HEK293 (cell line): ENCODE measurements at regions not wholly inside any gene's neighbourhood (a gene's known extent, or its start where the extent isn't known, plus 50 kb on each side); places are given as distances from the start of the nearest gene placed in this dataset.

Experiments used
- CTCF ChIA-PET: fragments of 350-600 bp; formaldehyde crosslinking; extraction: SDS; loops from one replicate; lab custom pipeline; 2021; ENCODE audit warnings: antibody characterized with exemption; lab: Yijun Ruan, JAX
- POLR2A ChIA-PET: fragments of 300-600 bp; formaldehyde crosslinking; extraction: SDS; loops from one replicate; lab custom pipeline; 2020; ENCODE audit warnings: antibody characterized with exemption, inconsistent platforms; lab: Yijun Ruan, JAX
- H3K27ac ChIP-seq: fragments of 200-500 bp; sonication (Bioruptor generic); 2 replicates; pipeline ENCODE4 v1.5.1; 2014; ENCODE audit warnings: low read depth, low read length, control low read depth, inconsistent platforms; ENCODE audit errors: extremely low read depth
- H3K36me3 ChIP-seq, 2 experiments: fragments of 200-500 bp in 1 of 2; sonication (Bioruptor generic) in 1 of 2; 1 replicate in 1 of 2; 2 replicates in 1 of 2; pipeline ENCODE4 v1.5.1; 2014 to 2017; ENCODE audit warnings: inconsistent platforms in 2 of 2, low read length in 2 of 2; ENCODE audit not compliant: control insufficient read depth in 2 of 2, insufficient read depth in 1 of 2
- H3K4me1 ChIP-seq: fragments of 200-500 bp; sonication (Bioruptor generic); 2 replicates; pipeline ENCODE4 v1.5.1; 2014; ENCODE audit warnings: mild to moderate bottlenecking, low read length, inconsistent platforms; ENCODE audit not compliant: control insufficient read depth, insufficient read depth
- H3K4me3 ChIP-seq: 2 replicates; pipeline ENCODE4 v1.5.1; 2011; ENCODE audit warnings: low read depth, mild to moderate bottlenecking, control low read depth, low read length, moderate library complexity
- H3K9me3 ChIP-seq: fragments of 200-500 bp; sonication (Bioruptor generic); 2 replicates; pipeline ENCODE4 v1.5.1; 2014; ENCODE audit warnings: low read depth, low read length, inconsistent platforms; ENCODE audit not compliant: control insufficient read depth, insufficient read depth
- PRDM1 ChIP-seq: fragments of 450-650 bp; formaldehyde crosslinking; IDR thresholded peaks from 2 replicates; pipeline ENCODE4; 2016; ENCODE audit warnings: missing biosample characterization, missing genetic modification characterization
- ZBTB48 ChIP-seq: fragments of 450-650 bp; formaldehyde crosslinking; IDR thresholded peaks from 2 replicates; pipeline ENCODE4 v1.5.1; 2016; ENCODE audit warnings: missing biosample characterization, missing genetic modification characterization
- ZFHX2 ChIP-seq: fragments of 450-650 bp; formaldehyde crosslinking; conservative IDR thresholded peaks from 2 replicates; pipeline ENCODE4 v1.5.1; 2016; ENCODE audit warnings: missing biosample characterization, missing genetic modification characterization
- ZNF112 ChIP-seq: fragments of 450-650 bp; formaldehyde crosslinking; IDR thresholded peaks from 2 replicates; pipeline ENCODE4 v1.5.0; 2017; ENCODE audit warnings: missing biosample characterization, missing genetic modification characterization
- ZNF174 ChIP-seq: fragments of 450-650 bp; formaldehyde crosslinking; IDR thresholded peaks from 2 replicates; pipeline ENCODE4 v1.5.0; 2017; ENCODE audit warnings: missing biosample characterization, mild to moderate bottlenecking, missing genetic modification characterization
- ZNF335 ChIP-seq: fragments of 450-650 bp; formaldehyde crosslinking; conservative IDR thresholded peaks from 2 replicates; pipeline ENCODE4 v1.5.1; 2016; ENCODE audit warnings: missing biosample characterization, missing genetic modification characterization
- ZNF473 ChIP-seq: fragments of 450-650 bp; formaldehyde crosslinking; IDR thresholded peaks from 2 replicates; pipeline ENCODE4 v1.5.1; 2017; ENCODE audit warnings: missing biosample characterization, missing genetic modification characterization
- ZNF571 ChIP-seq: fragments of 450-650 bp; formaldehyde crosslinking; IDR thresholded peaks from 2 replicates; pipeline ENCODE4 v1.5.0; 2017; ENCODE audit warnings: missing biosample characterization, missing genetic modification characterization
- ZNF585B ChIP-seq: fragments of 450-650 bp; formaldehyde crosslinking; IDR thresholded peaks from 2 replicates; pipeline ENCODE4 v1.5.1; 2016; ENCODE audit warnings: missing biosample characterization, missing genetic modification characterization
- ZNF629 ChIP-seq: fragments of 450-650 bp; formaldehyde crosslinking; IDR thresholded peaks from 2 replicates; pipeline ENCODE4 v1.5.1; 2017; ENCODE audit warnings: missing biosample characterization, missing genetic modification characterization
- ZSCAN16 ChIP-seq: fragments of 450-650 bp; formaldehyde crosslinking; IDR thresholded peaks from 2 replicates; pipeline ENCODE4 v1.5.1; 2016; ENCODE audit warnings: missing biosample characterization, missing genetic modification characterization
- ZSCAN23 ChIP-seq: fragments of 450-650 bp; formaldehyde crosslinking; IDR thresholded peaks from 2 replicates; pipeline ENCODE4 v1.5.1; 2016; ENCODE audit warnings: missing biosample characterization, missing genetic modification characterization
- TF ChIP-seq, protein P1 (sequence below): fragments of 450-650 bp; formaldehyde crosslinking; IDR thresholded peaks from 2 replicates; pipeline ENCODE4 v1.5.1; 2016; ENCODE audit warnings: missing biosample characterization, missing genetic modification characterization
- TF ChIP-seq, protein P2 (sequence below): fragments of 450-650 bp; formaldehyde crosslinking; conservative IDR thresholded peaks from 2 replicates; pipeline ENCODE4 v1.5.1; 2016; ENCODE audit warnings: low read depth, missing biosample characterization, missing genetic modification characterization
- TF ChIP-seq, protein P3 (sequence below): sonication (generic); formaldehyde crosslinking; IDR thresholded peaks from 2 replicates; pipeline ENCODE4 v1.8.1; 2022; ENCODE audit warnings: mild to moderate bottlenecking, moderate library complexity, missing genetic modification reagents
- TF ChIP-seq, protein P4 (sequence below): fragments of 450-650 bp; formaldehyde crosslinking; IDR thresholded peaks from 2 replicates; pipeline ENCODE4 v1.5.1; 2016; ENCODE audit warnings: missing biosample characterization, missing genetic modification characterization
- TF ChIP-seq, protein P5 (sequence below): fragments of 450-650 bp; formaldehyde crosslinking; IDR thresholded peaks from 2 replicates; pipeline ENCODE4 v1.5.1; 2016; ENCODE audit warnings: missing biosample characterization, missing genetic modification characterization, borderline replicate concordance
- TF ChIP-seq, protein P6 (sequence below): fragments of 450-650 bp; formaldehyde crosslinking; IDR thresholded peaks from 2 replicates; pipeline ENCODE4 v1.5.1; 2017; ENCODE audit warnings: missing biosample characterization, missing genetic modification characterization

DNA sequence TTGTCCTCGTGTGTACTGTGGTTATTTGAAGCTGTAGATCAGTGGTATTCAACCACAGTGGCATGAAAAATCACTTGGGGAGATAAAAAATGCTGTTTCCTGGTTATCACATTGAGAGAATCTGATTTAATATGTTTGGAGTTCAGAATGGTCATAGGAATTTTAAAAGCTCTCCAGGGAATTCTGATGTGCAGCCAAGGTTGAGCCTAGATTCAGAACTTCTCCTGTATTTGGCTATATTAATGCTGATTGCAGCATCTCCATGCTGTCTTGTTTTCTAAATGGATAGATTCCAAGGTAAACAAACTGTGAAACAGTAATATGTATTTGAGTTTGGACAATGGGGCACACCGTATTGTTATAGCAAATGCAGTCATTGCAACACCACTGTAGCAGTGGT, 982.2 kb upstream of the FBXO33 start:
- H3K9me3 ChIP-seq: no peaks in the 10 kb centered on the region
- CTCF ChIA-PET: no interaction called here
- H3K4me1 ChIP-seq: no peaks in the 10 kb centered on the region
- H3K27ac ChIP-seq: no peak overlapping the region
- H3K36me3 ChIP-seq: no peaks in the 10 kb centered on the region
- TF ChIP-seq PRDM1: no peak
- TF ChIP-seq, protein P1, sequence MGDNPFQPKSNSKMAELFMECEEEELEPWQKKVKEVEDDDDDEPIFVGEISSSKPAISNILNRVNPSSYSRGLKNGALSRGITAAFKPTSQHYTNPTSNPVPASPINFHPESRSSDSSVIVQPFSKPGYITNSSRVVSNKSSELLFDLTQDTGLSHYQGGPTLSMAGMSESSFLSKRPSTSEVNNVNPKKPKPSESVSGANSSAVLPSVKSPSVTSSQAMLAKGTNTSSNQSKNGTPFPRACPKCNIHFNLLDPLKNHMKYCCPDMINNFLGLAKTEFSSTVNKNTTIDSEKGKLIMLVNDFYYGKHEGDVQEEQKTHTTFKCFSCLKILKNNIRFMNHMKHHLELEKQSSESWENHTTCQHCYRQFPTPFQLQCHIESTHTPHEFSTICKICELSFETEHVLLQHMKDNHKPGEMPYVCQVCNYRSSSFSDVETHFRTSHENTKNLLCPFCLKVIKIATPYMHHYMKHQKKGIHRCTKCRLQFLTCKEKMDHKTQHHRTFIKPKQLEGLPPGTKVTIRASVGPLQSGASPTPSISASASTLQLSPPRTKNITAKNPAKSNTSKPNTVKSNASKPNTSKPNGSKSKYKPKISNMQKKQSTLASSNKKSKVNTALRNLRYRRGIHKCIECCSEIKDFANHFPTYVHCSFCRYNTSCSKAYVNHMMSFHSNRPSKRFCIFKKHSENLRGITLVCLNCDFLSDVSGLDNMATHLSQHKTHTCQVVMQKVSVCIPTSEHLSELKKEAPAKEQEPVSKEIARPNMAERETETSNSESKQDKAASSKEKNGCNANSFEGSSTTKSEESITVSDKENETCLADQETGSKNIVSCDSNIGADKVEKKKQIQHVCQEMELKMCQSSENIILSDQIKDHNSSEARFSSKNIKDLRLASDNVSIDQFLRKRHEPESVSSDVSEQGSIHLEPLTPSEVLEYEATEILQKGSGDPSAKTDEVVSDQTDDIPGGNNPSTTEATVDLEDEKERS: no peak
- no peak for TF ChIP-seq ZBTB48
- no peak for TF ChIP-seq ZFHX2 (tag by site-specific recombination)
- TF ChIP-seq, protein P2, sequence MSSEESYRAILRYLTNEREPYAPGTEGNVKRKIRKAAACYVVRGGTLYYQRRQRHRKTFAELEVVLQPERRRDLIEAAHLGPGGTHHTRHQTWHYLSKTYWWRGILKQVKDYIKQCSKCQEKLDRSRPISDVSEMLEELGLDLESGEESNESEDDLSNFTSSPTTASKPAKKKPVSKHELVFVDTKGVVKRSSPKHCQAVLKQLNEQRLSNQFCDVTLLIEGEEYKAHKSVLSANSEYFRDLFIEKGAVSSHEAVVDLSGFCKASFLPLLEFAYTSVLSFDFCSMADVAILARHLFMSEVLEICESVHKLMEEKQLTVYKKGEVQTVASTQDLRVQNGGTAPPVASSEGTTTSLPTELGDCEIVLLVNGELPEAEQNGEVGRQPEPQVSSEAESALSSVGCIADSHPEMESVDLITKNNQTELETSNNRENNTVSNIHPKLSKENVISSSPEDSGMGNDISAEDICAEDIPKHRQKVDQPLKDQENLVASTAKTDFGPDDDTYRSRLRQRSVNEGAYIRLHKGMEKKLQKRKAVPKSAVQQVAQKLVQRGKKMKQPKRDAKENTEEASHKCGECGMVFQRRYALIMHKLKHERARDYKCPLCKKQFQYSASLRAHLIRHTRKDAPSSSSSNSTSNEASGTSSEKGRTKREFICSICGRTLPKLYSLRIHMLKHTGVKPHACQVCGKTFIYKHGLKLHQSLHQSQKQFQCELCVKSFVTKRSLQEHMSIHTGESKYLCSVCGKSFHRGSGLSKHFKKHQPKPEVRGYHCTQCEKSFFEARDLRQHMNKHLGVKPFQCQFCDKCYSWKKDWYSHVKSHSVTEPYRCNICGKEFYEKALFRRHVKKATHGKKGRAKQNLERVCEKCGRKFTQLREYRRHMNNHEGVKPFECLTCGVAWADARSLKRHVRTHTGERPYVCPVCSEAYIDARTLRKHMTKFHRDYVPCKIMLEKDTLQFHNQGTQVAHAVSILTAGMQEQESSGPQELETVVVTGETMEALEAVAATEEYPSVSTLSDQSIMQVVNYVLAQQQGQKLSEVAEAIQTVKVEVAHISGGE (tag by site-specific recombination): no peak
- TF ChIP-seq, protein P3, sequence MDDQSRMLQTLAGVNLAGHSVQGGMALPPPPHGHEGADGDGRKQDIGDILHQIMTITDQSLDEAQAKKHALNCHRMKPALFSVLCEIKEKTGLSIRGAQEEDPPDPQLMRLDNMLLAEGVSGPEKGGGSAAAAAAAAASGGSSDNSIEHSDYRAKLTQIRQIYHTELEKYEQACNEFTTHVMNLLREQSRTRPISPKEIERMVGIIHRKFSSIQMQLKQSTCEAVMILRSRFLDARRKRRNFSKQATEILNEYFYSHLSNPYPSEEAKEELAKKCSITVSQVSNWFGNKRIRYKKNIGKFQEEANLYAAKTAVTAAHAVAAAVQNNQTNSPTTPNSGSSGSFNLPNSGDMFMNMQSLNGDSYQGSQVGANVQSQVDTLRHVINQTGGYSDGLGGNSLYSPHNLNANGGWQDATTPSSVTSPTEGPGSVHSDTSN (CRISPR knock-in tag): no peak
- POLR2A ChIA-PET: no interaction called here
- no peak overlapping the region for H3K4me3 ChIP-seq

DNA sequence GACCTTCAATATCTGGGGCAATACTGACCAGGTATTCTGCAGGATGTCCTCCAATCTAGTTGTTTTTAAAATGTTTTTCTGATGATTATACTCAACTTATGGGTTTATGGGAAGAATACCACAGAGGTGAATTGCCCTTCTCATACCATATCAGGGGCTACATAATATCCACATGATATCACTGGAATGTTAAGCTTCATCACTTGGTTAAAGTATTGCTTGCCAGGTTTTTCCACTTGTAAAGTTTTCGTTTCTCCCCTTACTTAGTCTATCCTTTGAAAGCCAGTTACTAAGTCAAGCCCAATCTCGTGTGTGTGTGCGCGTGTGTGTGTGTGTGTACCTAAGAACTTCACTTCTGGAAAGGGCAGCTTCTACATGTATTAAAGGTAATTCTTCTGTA, 980.9 kb upstream of the FBXO33 start:
- Histone ChIP-seq H3K9me3 (no peaks in the 10 kb centered on the region), H3K4me3 (no peak overlapping the region), H3K27ac (no peak overlapping the region), H3K36me3 (no peaks in the 10 kb centered on the region), H3K4me1 (no peaks in the 10 kb centered on the region)
- TF ChIP-seq ZNF585B (no peak), ZNF174 (tag by site-specific recombination) (no peak), ZNF112 (tag by site-specific recombination) (no peak), ZNF629 (no peak), ZNF571 (tag by site-specific recombination) (no peak), ZSCAN23 (tag by site-specific recombination) (no peak), ZSCAN16 (tag by site-specific recombination) (no peak), ZNF473 (tag by site-specific recombination) (no peak), ZNF335 (tag by site-specific recombination) (no peak)
- TF ChIP-seq, protein P4, sequence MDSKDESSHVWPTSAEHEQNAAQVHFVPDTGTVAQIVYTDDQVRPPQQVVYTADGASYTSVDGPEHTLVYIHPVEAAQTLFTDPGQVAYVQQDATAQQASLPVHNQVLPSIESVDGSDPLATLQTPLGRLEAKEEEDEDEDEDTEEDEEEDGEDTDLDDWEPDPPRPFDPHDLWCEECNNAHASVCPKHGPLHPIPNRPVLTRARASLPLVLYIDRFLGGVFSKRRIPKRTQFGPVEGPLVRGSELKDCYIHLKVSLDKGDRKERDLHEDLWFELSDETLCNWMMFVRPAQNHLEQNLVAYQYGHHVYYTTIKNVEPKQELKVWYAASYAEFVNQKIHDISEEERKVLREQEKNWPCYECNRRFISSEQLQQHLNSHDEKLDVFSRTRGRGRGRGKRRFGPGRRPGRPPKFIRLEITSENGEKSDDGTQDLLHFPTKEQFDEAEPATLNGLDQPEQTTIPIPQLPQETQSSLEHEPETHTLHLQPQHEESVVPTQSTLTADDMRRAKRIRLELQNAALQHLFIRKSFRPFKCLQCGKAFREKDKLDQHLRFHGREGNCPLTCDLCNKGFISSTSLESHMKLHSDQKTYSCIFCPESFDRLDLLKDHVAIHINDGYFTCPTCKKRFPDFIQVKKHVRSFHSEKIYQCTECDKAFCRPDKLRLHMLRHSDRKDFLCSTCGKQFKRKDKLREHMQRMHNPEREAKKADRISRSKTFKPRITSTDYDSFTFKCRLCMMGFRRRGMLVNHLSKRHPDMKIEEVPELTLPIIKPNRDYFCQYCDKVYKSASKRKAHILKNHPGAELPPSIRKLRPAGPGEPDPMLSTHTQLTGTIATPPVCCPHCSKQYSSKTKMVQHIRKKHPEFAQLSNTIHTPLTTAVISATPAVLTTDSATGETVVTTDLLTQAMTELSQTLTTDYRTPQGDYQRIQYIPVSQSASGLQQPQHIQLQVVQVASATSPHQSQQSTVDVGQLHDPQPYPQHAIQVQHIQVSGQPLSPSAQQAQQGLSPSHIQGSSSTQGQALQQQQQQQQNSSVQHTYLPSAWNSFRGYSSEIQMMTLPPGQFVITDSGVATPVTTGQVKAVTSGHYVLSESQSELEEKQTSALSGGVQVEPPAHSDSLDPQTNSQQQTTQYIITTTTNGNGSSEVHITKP (tag by site-specific recombination): no peak
- TF ChIP-seq, protein P5, sequence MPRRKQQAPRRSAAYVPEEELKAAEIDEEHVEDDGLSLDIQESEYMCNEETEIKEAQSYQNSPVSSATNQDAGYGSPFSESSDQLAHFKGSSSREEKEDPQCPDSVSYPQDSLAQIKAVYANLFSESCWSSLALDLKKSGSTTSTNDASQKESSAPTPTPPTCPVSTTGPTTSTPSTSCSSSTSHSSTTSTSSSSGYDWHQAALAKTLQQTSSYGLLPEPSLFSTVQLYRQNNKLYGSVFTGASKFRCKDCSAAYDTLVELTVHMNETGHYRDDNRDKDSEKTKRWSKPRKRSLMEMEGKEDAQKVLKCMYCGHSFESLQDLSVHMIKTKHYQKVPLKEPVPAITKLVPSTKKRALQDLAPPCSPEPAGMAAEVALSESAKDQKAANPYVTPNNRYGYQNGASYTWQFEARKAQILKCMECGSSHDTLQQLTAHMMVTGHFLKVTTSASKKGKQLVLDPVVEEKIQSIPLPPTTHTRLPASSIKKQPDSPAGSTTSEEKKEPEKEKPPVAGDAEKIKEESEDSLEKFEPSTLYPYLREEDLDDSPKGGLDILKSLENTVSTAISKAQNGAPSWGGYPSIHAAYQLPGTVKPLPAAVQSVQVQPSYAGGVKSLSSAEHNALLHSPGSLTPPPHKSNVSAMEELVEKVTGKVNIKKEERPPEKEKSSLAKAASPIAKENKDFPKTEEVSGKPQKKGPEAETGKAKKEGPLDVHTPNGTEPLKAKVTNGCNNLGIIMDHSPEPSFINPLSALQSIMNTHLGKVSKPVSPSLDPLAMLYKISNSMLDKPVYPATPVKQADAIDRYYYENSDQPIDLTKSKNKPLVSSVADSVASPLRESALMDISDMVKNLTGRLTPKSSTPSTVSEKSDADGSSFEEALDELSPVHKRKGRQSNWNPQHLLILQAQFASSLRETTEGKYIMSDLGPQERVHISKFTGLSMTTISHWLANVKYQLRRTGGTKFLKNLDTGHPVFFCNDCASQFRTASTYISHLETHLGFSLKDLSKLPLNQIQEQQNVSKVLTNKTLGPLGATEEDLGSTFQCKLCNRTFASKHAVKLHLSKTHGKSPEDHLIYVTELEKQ (tag by site-specific recombination): no peak
- TF ChIP-seq, protein P6, sequence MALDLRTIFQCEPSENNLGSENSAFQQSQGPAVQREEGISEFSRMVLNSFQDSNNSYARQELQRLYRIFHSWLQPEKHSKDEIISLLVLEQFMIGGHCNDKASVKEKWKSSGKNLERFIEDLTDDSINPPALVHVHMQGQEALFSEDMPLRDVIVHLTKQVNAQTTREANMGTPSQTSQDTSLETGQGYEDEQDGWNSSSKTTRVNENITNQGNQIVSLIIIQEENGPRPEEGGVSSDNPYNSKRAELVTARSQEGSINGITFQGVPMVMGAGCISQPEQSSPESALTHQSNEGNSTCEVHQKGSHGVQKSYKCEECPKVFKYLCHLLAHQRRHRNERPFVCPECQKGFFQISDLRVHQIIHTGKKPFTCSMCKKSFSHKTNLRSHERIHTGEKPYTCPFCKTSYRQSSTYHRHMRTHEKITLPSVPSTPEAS (tag by site-specific recombination): no peak
- ChIA-PET CTCF (no interaction called here), POLR2A (no interaction called here)
